GM12878 (cell line): ENCODE measurements at regions not wholly inside any gene's neighbourhood (a gene's known extent, or its start where the extent isn't known, plus 50 kb on each side); places are given as distances from the start of the nearest gene placed in this dataset.

Experiments used
- ATAC-seq: fragments of 200-7000 bp; cut with Tn5 transposase; 3 replicates; pipeline ENCODE4 v1.9.1; 2020; ENCODE audit warnings: mild to moderate bottlenecking, moderate library complexity
- BruUV-seq: library from RNA; stranded (reverse); fragments of 400-500 nt; replicated peaks from 2 replicates; lab custom pipeline; 2021; lab: Mats Ljungman, UMichigan
- CTCF ChIA-PET: fragments of 300-600 bp; sonication (Branson Sonifier 250); formaldehyde crosslinking; extraction: SDS; loops from one replicate; lab custom pipeline; 2021; ENCODE audit warnings: inconsistent platforms; lab: Yijun Ruan, JAX
- POLR2A ChIA-PET: fragments of 350-600 bp; formaldehyde crosslinking; extraction: SDS; loops from one replicate; lab custom pipeline; 2021; ENCODE audit warnings: inconsistent platforms; lab: Charles Lee
- RAD21 ChIA-PET: fragments of 300-600 bp; sonication (Branson Sonifier 250); formaldehyde crosslinking; loops from one replicate; lab custom pipeline; 2023; ENCODE audit warnings: antibody characterized with exemption; ENCODE audit not compliant: unreplicated experiment; lab: Charles Lee
- SMC1A ChIA-PET: fragments of 300-600 bp; sonication (Branson Sonifier 250); formaldehyde crosslinking; loops from one replicate; lab custom pipeline; 2023; ENCODE audit not compliant: unreplicated experiment, uncharacterized antibody; lab: Charles Lee
- DNase-seq: peaks from one replicate; pipeline ENCODE4 v3.0.0-alpha.2; 2011; ENCODE audit warnings: low read depth, low spot score
- FAIRE-seq: peaks from 3 replicates; lab custom pipeline; 2011; peaks lifted over from hg19 to GRCh38; lab: Jason Lieb, UNC
- H2AFZ ChIP-seq: 2 replicates; pipeline ENCODE4 v1.6.0; 2011; ENCODE audit warnings: low read depth, low read length, control low read depth; ENCODE audit not compliant: control insufficient read depth
- H3K27ac ChIP-seq: 2 replicates; pipeline ENCODE4 v1.5.1; 2011; ENCODE audit warnings: control low read depth; ENCODE audit not compliant: control insufficient read depth, insufficient read depth
- H3K27me3 ChIP-seq, 2 experiments: replicated peaks in 1 of 2; 2 replicates each; pipeline versions ENCODE4 v1.6.0 to v1.6.1; 2011; ENCODE audit warnings: low read length in 1 of 2; ENCODE audit not compliant: control insufficient read depth in 2 of 2, insufficient read depth in 2 of 2
- H3K36me3 ChIP-seq, 2 experiments: 2 replicates each; pipeline ENCODE4 v1.5.1; 2011; ENCODE audit warnings: low read length in 1 of 2; ENCODE audit not compliant: control insufficient read depth in 2 of 2, insufficient read depth in 2 of 2
- H3K4me1 ChIP-seq: 2 replicates; pipeline ENCODE4 v1.6.1; 2011; ENCODE audit warnings: mild to moderate bottlenecking, low read length, moderate library complexity, mixed read lengths; ENCODE audit not compliant: control insufficient read depth, insufficient read depth
- H3K4me2 ChIP-seq: 2 replicates; pipeline ENCODE4 v1.6.0; 2011; ENCODE audit warnings: control low read depth; ENCODE audit not compliant: control insufficient read depth, insufficient read depth
- H3K4me3 ChIP-seq: fragments of 200-600 bp; sonication (generic); 2 replicates; pipeline ENCODE4 v1.5.1; 2016
- H3K79me2 ChIP-seq: 2 replicates; pipeline ENCODE4 v1.6.0; 2011; ENCODE audit warnings: low read length; ENCODE audit not compliant: control insufficient read depth, insufficient read depth
- H3K9ac ChIP-seq: 2 replicates; pipeline ENCODE4 v1.8.0; 2011; ENCODE audit warnings: low read length, control low read depth, mixed read lengths; ENCODE audit not compliant: control insufficient read depth, insufficient read depth
- H3K9me3 ChIP-seq: replicated peaks from 3 replicates; pipeline ENCODE4 v1.5.1; 2011; ENCODE audit warnings: mild to moderate bottlenecking, low read length; ENCODE audit not compliant: control insufficient read depth, insufficient read depth
- H4K20me1 ChIP-seq: 2 replicates; pipeline ENCODE4 v1.6.0; 2011; ENCODE audit not compliant: control insufficient read depth, insufficient read depth
- NKRF ChIP-seq: fragments of 450-650 bp; conservative IDR thresholded peaks from 2 replicates; pipeline ENCODE4 v1.6.1; 2017; ENCODE audit warnings: mild to moderate bottlenecking, moderate library complexity
- RAD21 ChIP-seq: IDR thresholded peaks from 2 replicates; pipeline ENCODE4 v1.6.1; 2011; ENCODE audit warnings: mild to moderate bottlenecking, low read depth, low read length, moderate library complexity; ENCODE audit not compliant: insufficient read depth
- RBBP5 ChIP-seq: fragments of 200-600 bp; sonication (generic); conservative IDR thresholded peaks from 2 replicates; pipeline ENCODE4 v1.6.1; 2016
- SMAD5 ChIP-seq: IDR thresholded peaks from 2 replicates; pipeline ENCODE4 v1.6.1; 2016; ENCODE audit warnings: antibody characterized with exemption, low read depth
- STAT1 ChIP-seq: fragments of 450-650 bp; conservative IDR thresholded peaks from 2 replicates; pipeline ENCODE4 v1.6.1; 2014; ENCODE audit warnings: antibody characterized with exemption, mild to moderate bottlenecking
- SUZ12 ChIP-seq: fragments of 200-600 bp; sonication (generic); IDR thresholded peaks from one replicate; pipeline ENCODE4 v1.6.1; 2018; ENCODE audit warnings: antibody characterized with exemption, mild to moderate bottlenecking; ENCODE audit not compliant: unreplicated experiment
- WGBS: methylation state at CpG from one replicate; pipeline ENCODE4 v1.1.6; 2016; ENCODE audit warnings: low lambda C conversion rate; ENCODE audit not compliant: insufficient replicate concordance, insufficient coverage; ENCODE audit errors: missing lambda C conversion rate; 5-methylcytosine and 5-hydroxymethylcytosine counted together
- in situ Hi-C: fragments of 300-500 bp; cut with MboI; formaldehyde crosslinking; loops from 9 replicates; pipeline ENCODE4 v1.14.3; 2018; ENCODE audit warnings: mixed read lengths
- intact Hi-C: fragments of 100-400 bp; cut with micrococcal nuclease; formaldehyde crosslinking; loops from one replicate; pipeline ENCODE4 v1.14.2; 2022; ENCODE audit not compliant: unreplicated experiment

GRCh38 chr13:106433066-106433465, 102.4 kb downstream of the EFNB2 start:
- Histone ChIP-seq H3K9ac (no peak overlapping the region), H4K20me1 (no peaks in the 10 kb centered on the region), H3K4me1 (no peaks in the 10 kb centered on the region), H3K27ac (no peak overlapping the region), H3K36me3 (no peaks in the 10 kb centered on the region), H3K4me2 (no peak overlapping the region)
- SMC1A ChIA-PET, result no interaction called here
- BruUV-seq, result no TSS peak
- CTCF ChIA-PET, result no interaction called here
- no peak for TF ChIP-seq SUZ12
- TF ChIP-seq NKRF, result no peak
- TF ChIP-seq, all 136 proteins: peak for 0
- POLR2A ChIA-PET, result no interaction called here
- in situ Hi-C loops (no loop called here), intact Hi-C loops (no loop called here)
- FAIRE-seq, result no peak
- no peak for ATAC-seq
- H2AFZ ChIP-seq, result no peak overlapping the region
- WGBS, result 32% methylated on average over 2 of the region's 2 CpGs
- H3K4me3 ChIP-seq, result no peak overlapping the region
- no peaks in the 10 kb centered on the region for H3K9me3 ChIP-seq
- RAD21 ChIA-PET, result no interaction called here
- no peaks in the 10 kb centered on the region for H3K79me2 ChIP-seq
- no peaks in the 10 kb centered on the region for H3K27me3 ChIP-seq
- DNase-seq, result no peak

- intact Hi-C loops, result no loop called here
- ChIA-PET CTCF (no interaction called here), RAD21 (no interaction called here), SMC1A (no interaction called here), POLR2A (no interaction called here)
- no peaks in the 10 kb centered on the region for H3K79me2 ChIP-seq
- TF ChIP-seq STAT1, result no peak
- TF ChIP-seq RBBP5, result no peak
- TF ChIP-seq SMAD5, result no peak
- TF ChIP-seq RAD21, result no peak
- H3K4me3 ChIP-seq, result no peak overlapping the region
- no peak for DNase-seq
- H3K27ac ChIP-seq, result no peak overlapping the region
- no TSS peak for BruUV-seq
- no peaks in the 10 kb centered on the region for H4K20me1 ChIP-seq
- H3K9me3 ChIP-seq, result no peaks in the 10 kb centered on the region
- H3K4me2 ChIP-seq, result no peak overlapping the region
- in situ Hi-C loops, result no loop called here
- no peak overlapping the region for H3K9ac ChIP-seq
- no peaks in the 10 kb centered on the region for H3K27me3 ChIP-seq
- FAIRE-seq, result no peak
- H3K4me1 ChIP-seq, result no peaks in the 10 kb centered on the region
- H3K36me3 ChIP-seq, result no peaks in the 10 kb centered on the region
- WGBS, result 28% methylated on average over 3 of the region's 3 CpGs
- H2AFZ ChIP-seq, result no peak overlapping the region
- ATAC-seq, result no peak
Observed at GRCh38 chr13:106432636-106433035, 102.8 kb downstream of the EFNB2 start.
